HFF-Myc (cell line): ENCODE measurements at regions not wholly inside any gene's neighbourhood (a gene's known extent, or its start where the extent isn't known, plus 50 kb on each side); places are given as distances from the start of the nearest gene placed in this dataset.

Experiments
- DNase-seq: peaks from one replicate; pipeline ENCODE4 v3.0.0-alpha.2; 2011; ENCODE audit warnings: low read depth; ENCODE audit errors: extremely low read depth
- H3K4me3 ChIP-seq: replicated peaks from 2 replicates; pipeline ENCODE4 v1.5.1; 2011; ENCODE audit warnings: low read depth, mild to moderate bottlenecking, control low read depth, low read length
- TF ChIP-seq, protein P1 (sequence below): IDR thresholded peaks from 2 replicates; pipeline ENCODE4 v1.5.1; 2012; ENCODE audit warnings: mild to moderate bottlenecking, low read depth, low read length, control low read depth; ENCODE audit errors: missing control alignments

DNA sequence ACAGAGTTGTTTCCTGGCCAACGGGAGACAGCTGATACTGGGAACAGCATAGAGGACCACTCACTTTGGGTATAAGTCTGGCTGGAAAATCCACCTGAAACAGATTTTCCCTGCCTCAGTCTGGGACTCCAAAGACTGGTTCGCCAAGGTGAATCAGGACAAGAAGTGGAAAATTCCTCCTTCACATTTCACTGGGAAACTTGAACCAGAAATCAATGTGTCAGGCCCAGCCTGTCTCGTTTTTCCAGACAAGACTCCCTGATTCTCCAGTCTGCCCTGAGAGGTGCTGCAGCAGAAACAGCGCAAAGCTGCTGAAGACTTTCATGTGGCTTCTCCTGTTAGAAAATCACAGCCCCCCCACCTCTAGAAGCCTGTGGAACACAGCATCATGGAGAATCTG, 269.8 kb downstream of the OPA1 start:
- H3K4me3 ChIP-seq: no peak overlapping the region
- no peak for DNase-seq
- TF ChIP-seq, protein P1, sequence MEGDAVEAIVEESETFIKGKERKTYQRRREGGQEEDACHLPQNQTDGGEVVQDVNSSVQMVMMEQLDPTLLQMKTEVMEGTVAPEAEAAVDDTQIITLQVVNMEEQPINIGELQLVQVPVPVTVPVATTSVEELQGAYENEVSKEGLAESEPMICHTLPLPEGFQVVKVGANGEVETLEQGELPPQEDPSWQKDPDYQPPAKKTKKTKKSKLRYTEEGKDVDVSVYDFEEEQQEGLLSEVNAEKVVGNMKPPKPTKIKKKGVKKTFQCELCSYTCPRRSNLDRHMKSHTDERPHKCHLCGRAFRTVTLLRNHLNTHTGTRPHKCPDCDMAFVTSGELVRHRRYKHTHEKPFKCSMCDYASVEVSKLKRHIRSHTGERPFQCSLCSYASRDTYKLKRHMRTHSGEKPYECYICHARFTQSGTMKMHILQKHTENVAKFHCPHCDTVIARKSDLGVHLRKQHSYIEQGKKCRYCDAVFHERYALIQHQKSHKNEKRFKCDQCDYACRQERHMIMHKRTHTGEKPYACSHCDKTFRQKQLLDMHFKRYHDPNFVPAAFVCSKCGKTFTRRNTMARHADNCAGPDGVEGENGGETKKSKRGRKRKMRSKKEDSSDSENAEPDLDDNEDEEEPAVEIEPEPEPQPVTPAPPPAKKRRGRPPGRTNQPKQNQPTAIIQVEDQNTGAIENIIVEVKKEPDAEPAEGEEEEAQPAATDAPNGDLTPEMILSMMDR: no peak

DNA sequence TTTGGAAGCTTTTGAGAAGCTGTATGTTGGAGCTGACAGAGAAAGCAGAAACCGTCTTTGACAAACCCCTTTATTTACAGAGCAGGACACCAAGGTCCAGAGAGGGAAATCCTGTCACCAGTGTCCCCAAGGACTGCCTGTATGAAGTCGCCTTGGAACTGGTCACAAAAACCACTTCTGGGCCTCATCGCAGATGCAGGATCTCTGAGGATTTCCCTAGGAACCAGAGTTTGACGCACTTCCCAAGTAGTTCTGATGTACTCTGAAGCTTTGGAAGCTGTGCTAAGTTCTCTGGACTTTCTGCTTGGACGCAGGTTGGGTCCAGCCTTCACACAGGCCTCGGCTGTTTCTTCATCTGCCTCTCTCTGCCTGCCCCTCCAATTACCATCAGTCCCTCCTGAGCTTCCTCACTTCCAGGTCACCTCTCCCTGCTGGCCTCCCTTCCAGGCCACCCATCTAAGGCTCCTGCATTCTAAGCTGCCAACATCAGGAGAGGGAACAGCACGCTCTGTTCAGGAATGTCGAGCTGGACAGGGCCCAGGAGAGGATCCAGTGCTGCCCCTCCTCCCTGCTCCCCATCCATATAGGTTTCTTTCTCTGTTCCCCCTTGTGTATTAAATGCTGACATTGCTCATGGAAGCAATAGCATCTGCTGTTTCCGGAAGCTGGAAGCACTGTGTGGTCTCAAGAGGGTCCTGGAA, 270.8 kb downstream of the OPA1 start:
- TF ChIP-seq, protein P1: no peak
- no peak for DNase-seq
- no peak overlapping the region for H3K4me3 ChIP-seq

DNA sequence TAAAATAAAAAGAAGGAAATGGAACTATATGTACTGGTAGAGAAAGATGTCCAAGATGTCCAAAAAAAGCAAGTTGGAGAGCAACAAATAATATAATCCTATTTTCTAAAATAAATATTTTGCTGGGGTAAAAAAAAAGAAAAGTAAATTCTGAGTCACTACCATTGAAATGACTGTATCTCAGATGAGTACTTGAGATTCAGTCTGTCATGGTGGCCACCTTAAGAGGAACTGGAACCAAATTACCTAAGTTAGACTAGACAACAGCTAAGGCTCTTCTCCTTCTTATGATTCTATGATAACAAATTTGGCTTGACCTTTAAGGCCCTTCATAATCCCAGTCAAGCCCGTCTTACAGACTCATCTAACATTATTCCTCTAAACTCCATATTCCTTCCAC, 270.6 kb upstream of the HES1 start:
- no peak for DNase-seq
- H3K4me3 ChIP-seq: no peak overlapping the region
- TF ChIP-seq, protein P1: no peak

DNA sequence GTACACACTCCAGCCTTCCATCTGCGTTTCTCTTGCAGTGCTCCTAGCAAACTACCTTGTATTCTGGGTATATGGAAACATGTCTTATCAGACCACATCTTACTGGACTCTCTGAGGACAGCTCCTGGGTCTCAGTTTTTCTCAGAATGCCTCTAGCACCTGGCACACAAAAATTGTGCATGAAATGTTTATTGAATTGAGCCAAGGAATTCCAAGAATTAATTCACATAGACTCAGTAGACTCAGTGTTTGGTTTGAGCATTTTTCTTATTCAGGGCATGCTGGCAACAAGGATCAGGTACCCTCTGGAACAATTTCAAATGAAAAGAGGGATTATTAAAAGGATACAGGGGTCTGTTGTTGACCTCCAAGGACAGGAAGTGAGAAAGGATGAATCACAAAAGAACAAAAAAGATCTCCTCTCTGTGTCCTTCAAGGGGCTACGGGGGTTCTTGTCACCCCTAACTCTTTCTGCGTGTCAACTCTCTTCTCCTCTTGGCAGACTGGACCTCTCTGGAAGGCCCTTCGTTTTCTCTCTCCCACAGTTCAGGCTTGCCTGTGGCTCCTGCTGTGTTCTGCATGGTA, 270.0 kb upstream of the HES1 start:
- no peak overlapping the region for H3K4me3 ChIP-seq
- TF ChIP-seq, protein P1: no peak
- DNase-seq: no peak

DNA sequence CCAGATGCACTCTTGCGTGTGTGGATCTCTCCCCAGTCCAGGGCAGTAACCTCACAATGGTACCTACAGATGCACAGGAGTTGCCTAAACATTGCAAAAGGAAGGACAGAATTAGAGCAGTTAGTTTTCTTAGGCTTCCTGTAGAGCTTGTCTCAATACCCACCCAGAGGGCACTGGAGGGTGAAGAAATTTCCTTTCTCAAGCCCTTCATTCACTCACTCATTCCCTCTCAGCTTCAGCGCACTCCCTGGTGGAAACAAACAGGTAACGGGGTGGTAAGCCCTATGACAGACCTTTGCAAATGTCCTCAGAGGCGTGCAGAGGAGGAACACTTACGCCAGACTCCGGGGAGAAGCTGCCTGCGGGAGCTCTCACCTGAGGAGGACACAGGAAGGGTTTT, 267.4 kb upstream of the HES1 start:
- no peak for DNase-seq
- H3K4me3 ChIP-seq: no peak overlapping the region
- TF ChIP-seq, protein P1: no peak

DNA sequence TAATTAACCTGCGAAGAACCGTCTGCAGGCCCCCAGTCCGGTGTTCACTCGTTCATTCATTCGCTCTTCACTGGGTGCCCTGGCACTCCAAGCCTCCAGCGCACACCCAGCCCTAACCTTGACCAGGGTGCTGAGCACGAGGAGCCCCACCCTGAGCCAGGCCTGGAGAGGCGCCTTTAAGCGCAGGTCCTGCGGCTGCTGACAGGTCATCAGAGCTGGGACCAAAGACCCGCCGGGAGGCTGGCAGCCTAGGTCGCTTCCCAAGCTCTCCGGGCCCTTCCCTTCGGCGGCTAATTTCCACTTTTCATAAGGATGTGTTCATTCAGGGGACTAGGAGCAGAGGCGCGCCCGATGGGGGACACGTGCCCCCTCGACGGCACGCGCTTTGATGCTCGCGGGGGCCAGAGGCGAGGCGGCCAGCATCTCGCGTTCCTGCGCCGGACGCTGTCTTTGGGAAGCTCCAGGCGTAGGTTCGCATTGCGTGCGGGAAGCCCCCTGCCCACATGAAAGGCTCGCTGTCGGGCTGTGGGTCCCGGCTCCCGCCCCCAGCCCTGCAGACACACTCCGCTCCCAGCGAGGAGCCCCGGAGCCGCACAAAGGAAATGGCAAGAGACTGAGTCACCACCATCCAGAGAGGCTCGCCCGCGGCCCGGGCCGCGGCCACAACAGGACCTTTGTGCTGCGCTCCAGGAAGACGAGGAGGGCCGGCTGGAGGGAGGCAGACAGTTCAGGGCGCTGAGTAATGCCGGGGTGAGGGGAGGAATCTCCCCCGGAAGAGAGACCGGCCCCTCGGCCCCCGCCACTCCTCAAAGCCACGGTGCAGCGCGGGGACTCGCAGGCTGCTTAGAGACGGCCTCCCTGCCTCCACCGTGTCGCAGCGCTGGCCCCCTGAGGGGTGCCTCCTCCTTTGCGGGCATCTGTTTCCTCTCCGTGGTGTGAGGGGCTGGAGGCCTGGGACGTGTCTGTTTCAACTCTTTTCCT, 266.4 kb upstream of the HES1 start:
- peak; percentile 40 for DNase-seq
- no peak overlapping the region for H3K4me3 ChIP-seq
- TF ChIP-seq, protein P1: no peak
